ENCODE measurements at regions not wholly inside any gene's neighbourhood (a gene's known extent, or its start where the extent isn't known, plus 50 kb on each side); places are given as distances from the start of the nearest gene placed in this dataset.

GRCh38 chr4:71247706-71248105 lies 91.1 kb upstream of the SLC4A4 start:
- DNase-seq, result no peak

GRCh38 chr4:71251261-71251660 lies 87.6 kb upstream of the SLC4A4 start:
- DNase-seq, result no peak

- no peak for DNase-seq
Observed at GRCh38 chr4:71253545-71253944, 85.3 kb upstream of the SLC4A4 start.

- no peak for DNase-seq
Observed at GRCh38 chr4:71254451-71255012, 84.3 kb upstream of the SLC4A4 start.

DNA sequence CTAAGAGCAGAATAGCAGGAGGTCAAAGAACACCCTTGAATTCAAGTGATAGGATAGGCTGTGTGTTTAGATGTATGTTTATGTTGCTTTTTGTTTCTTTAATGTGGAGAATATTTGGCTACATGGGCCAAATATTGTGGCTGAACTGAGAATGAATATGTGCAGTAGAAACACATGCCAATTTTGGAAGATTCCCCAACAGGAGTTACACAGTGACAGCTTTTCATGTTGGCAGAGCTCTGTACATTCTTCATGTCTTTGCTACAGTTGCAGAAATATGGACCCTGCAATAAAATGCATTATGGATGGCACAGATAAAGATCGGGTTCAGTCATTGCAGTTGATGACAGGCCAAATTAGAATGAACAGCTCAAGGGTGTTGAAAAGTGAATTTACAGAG lies 82.8 kb upstream of the SLC4A4 start:
- no peak for DNase-seq

DNA sequence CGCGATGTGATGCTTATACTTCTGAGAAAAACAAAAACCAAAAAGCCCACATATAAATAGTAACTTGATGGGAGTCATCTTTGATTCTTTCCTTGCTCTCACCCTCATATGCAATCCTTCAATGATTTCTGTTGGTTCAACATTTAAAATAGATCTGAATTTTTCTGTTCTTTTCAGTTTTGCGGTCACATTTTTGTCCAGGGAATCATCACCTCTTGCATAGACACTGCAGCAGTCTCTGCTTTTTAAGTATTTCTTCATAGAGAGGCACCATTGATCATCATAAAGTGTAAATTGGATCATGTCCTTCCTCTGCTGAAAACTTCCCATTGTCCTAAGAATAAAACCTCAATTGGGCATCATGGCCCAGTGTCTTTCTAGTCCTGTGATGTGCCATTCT lies 81.1 kb upstream of the SLC4A4 start:
- no peak for DNase-seq

DNA sequence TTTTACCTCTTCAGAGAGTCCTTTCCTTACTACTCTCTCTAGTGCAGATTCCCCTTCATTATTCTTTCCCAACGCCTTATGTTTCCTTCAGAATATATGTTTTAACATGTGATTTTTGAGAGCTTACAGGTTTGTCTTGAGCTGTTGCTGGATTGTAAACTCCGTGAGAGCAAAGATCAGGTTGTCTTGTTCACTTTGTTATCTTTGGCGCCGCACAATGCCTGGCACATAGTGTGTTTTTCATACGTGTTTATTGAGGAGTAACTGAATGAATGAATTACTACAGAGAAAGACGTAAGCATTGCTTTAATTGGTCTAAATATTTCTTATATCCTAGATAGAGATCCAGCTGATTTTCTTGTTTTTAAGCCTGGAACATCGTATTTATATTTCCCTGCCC lies 80.5 kb upstream of the SLC4A4 start:
- DNase-seq, result no peak

DNA sequence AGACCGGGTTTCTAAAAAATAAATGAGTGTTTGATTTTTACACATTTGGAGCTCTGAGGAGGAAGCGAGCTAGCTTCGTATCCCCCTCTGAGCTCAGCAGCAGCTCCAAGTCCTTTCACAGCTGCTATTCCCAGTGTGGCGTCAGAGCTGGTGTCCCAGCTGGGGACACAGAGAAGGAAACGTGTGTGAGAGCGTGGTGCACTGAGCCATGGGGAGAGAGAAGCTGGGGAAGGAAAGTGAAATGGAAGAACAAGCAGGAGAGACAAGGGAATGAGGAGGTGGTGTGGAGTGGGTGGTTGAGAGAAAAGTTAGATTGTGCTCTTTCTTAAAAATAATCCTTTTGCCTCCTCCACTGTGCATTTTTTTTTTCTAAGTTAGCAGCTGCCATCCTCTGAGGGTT lies 79.5 kb upstream of the SLC4A4 start:
- no peak for DNase-seq

DNA sequence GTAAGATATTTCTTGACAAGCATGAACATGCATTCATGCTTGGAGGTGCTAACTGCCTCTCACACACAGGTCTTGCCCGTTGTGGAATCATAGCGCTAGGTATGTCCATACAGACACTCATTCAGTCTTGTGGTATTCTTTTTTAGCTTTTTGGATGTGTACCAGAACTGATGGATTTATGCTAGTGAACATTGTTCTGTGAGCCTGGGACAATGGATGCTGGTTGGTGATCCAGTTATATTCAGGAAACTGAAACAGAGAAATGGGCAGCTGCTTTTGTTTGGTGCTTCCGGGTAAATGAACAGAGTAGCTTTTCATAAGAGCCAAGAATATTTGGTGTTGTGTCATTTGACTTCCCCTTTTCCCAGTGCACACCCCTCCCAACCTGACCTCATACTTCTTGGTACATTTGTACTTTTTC lies 78.9 kb upstream of the SLC4A4 start:
- DNase-seq, result no peak

GRCh38 chr4:71260544-71260943 lies 78.3 kb upstream of the SLC4A4 start:
- DNase-seq, result no peak

DNA sequence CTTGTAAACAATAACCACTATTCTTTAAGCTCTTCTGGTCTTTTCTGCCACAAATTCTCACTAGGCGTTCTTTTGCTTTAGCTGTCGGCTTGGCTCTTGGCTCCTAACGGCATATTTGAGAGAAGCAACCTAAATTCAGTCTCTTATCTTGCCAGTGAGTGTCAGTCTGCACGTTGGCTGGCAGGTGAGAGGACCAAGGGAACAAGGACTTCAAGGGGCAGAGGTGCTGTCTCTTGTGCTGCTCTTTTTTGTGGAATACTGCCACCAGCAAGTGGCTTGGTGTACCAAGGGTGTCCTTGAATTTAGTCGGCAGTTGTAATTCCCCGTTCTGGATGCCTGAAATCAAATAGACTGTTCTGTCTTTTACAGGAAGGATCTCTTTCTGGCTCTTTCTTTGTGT lies 77.8 kb upstream of the SLC4A4 start:
- no peak for DNase-seq

GRCh38 chr4:71261633-71262121 lies 77.1 kb upstream of the SLC4A4 start:
- no peak for DNase-seq

GRCh38 chr4:71262161-71262560 lies 76.7 kb upstream of the SLC4A4 start:
- no peak for DNase-seq

DNA sequence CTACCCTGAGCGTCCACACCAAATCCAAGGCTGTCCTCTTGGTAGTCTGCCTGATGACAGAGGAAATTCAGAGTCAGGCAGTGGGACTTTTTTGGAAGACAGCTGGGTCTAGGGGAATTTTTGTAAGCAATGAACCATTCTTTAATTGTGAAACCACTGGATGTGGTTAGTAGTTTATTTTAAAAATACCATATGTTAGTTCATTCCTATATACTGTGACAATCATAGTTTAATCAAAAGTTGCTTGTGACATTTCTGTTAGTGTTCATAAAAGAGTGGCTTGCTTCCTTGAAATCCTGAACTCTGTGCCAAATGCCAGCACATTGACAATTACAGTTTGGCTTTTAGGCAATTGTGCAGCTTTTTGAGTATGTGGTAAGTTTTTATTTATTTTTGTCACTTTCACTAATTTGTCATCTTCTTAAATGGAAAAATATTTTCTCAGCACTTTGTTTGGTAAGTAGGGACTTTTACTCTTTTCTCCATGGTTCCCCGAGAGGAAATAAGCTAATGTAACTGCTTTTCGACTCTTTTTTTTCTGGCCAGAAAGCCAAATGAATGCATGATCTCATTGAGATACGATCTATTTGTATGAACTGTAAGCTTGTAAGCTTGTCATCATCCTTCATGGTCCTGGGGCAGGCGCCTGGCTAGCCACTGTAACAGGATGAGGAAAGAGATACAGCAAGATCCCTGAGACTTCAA lies 72.6 kb upstream of the SLC4A4 start:
- DNase-seq, result no peak

DNA sequence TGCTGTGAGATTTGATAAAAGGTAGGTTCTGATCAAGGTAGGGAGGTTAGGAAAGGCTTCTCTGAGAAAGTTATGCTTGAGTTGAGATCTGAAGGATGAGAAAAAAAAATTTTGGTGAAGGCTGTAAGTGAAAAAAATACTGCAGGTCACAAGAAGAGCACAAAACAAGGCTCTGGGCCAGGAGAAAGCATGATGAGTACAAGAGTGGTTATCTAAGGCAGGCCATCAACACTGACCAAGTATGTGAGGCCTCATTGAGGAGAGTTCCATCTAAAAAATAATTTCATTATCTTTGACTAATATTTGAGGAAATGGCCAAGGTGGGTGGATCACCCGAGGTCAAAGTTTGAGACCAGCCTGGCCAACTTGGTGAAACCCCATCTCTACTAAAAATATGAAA lies 71.6 kb upstream of the SLC4A4 start:
- no peak for DNase-seq

- no peak for DNase-seq
Observed at GRCh38 chr4:71268166-71268565, 70.7 kb upstream of the SLC4A4 start.

GRCh38 chr4:71269233-71269632 lies 69.6 kb upstream of the SLC4A4 start:
- no peak for DNase-seq

- DNase-seq, result peak; percentile 26
Observed at GRCh38 chr4:71270901-71271300, 67.9 kb upstream of the SLC4A4 start.

- no peak for DNase-seq
Observed at GRCh38 chr4:71272976-71273375, 65.8 kb upstream of the SLC4A4 start.

- DNase-seq, result no peak
Observed at GRCh38 chr4:71275004-71275403, 63.8 kb upstream of the SLC4A4 start.

DNA sequence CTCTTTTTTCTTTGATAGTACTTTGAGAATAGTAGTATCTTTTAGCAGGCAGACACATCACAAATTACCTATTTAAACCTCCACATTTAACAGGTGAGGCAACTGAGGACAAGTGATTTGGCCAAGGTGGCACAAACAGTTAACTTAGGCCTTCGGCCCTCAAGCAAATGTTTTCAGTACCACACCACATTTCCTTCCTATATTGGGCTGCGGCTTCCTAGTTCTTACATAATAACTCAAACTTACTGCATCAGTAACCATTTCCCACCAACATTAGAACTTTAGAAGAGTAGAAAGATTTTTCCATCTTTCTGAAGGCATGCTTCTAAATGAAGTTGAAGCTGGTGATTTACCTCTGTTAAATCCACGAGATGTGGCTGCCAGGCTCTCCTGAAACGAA lies 63.2 kb upstream of the SLC4A4 start:
- no peak for DNase-seq

DNA sequence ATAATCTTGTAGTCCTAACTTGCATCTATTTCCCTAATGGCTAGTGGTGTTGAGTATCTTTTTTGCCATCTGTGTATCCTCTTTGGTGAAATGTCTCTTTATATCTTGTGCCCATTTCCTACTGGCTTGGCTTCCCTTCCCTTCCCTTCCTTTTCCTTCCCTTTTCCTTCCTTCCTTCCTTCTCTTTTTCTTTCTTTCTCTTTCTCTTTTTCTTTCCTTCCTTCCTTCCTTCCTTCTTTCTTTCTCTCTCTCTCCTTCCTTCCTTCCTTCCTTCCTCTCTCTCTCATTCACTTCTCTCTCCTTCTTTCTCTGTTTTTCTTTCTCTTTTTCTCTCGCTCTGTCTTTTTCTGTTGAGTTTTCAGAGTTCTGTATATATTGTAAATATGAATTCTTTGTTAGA lies 61.5 kb upstream of the SLC4A4 start:
- DNase-seq, result no peak

- DNase-seq, result no peak
Observed at GRCh38 chr4:71283642-71284257, 55.1 kb upstream of the SLC4A4 start.

- DNase-seq, result no peak
Observed at GRCh38 chr4:71287305-71287704, 51.5 kb upstream of the SLC4A4 start.

GRCh38 chr4:71288875-71289274 lies 49.9 kb upstream of the SLC4A4 start:
- no peak for DNase-seq

Data from NCI-H2029 (cell line).